ENCODE measurements at regions not wholly inside any gene's neighbourhood (a gene's known extent, or its start where the extent isn't known, plus 50 kb on each side); places are given as distances from the start of the nearest gene placed in this dataset.
A peak's percentile ranks its signal among the peaks of the same experiment; 100 is the strongest.
"Not testable (repeated sequence)": the region's sequence is repeated elsewhere in the genome, so short reads cannot be mapped to it uniquely, and the experiment has no call there.

- DNase-seq (ENCODE audit: low spot score): no peak
Observed at GRCh38 chr6:14498748-14499147, 381.2 kb downstream of the CD83 start.

- DNase-seq (ENCODE audit: low spot score): no peak
Observed at GRCh38 chr6:14499309-14499708, 381.7 kb downstream of the CD83 start.

GRCh38 chr6:14499841-14500240 is 382.3 kb downstream of the CD83 start:
- DNase-seq (ENCODE audit: low spot score): no peak

- no peak for DNase-seq (ENCODE audit: low spot score)
Observed at GRCh38 chr6:14500809-14501208, 383.2 kb downstream of the CD83 start.

- DNase-seq (ENCODE audit: low spot score): no peak
Observed at GRCh38 chr6:14501240-14501639, 383.7 kb downstream of the CD83 start.

- DNase-seq (ENCODE audit: low spot score): no peak
Observed at GRCh38 chr6:14501914-14502313, 384.3 kb downstream of the CD83 start.

GRCh38 chr6:14502551-14502950 is 385.0 kb downstream of the CD83 start:
- DNase-seq (ENCODE audit: low spot score): no peak

- no peak for DNase-seq (ENCODE audit: low spot score)
Observed at GRCh38 chr6:14505401-14505800, 387.8 kb downstream of the CD83 start.

- peak; percentile 17 for DNase-seq (ENCODE audit: low spot score)
Observed at GRCh38 chr6:14506656-14507246, 389.2 kb downstream of the CD83 start.

- DNase-seq (ENCODE audit: low spot score): no peak
Observed at GRCh38 chr6:14509120-14509519, 391.5 kb downstream of the CD83 start.

GRCh38 chr6:14510038-14510437 is 392.5 kb downstream of the CD83 start:
- no peak for DNase-seq (ENCODE audit: low spot score)

- no peak for DNase-seq (ENCODE audit: low spot score)
Observed at GRCh38 chr6:14511061-14511586, 393.6 kb downstream of the CD83 start.

- no peak for DNase-seq (ENCODE audit: low spot score)
Observed at GRCh38 chr6:14512246-14512645, 394.7 kb downstream of the CD83 start.

GRCh38 chr6:14513496-14514393 is 396.2 kb downstream of the CD83 start:
- DNase-seq (ENCODE audit: low spot score): no peak

GRCh38 chr6:14516956-14517355 is 399.4 kb downstream of the CD83 start:
- no peak for DNase-seq (ENCODE audit: low spot score)

GRCh38 chr6:14517516-14518105 is 400.0 kb downstream of the CD83 start:
- DNase-seq (ENCODE audit: low spot score): no peak

GRCh38 chr6:14518515-14519217 is 401.1 kb downstream of the CD83 start:
- DNase-seq (ENCODE audit: low spot score): no peak

- no peak for DNase-seq (ENCODE audit: low spot score)
Observed at GRCh38 chr6:14520029-14520428, 402.5 kb downstream of the CD83 start.

GRCh38 chr6:14520536-14520935 is 403.0 kb downstream of the CD83 start:
- no peak for DNase-seq (ENCODE audit: low spot score)

GRCh38 chr6:14521141-14521540 is 403.6 kb downstream of the CD83 start:
- DNase-seq (ENCODE audit: low spot score): no peak

- DNase-seq (ENCODE audit: low spot score): not testable (repeated sequence)
Observed at GRCh38 chr6:14521861-14522260, 404.3 kb downstream of the CD83 start.

GRCh38 chr6:14524319-14524718 is 406.7 kb downstream of the CD83 start:
- no peak for DNase-seq (ENCODE audit: low spot score)
